Kidney tubule cell (primary cell): ENCODE measurements at regions not wholly inside any gene's neighbourhood (a gene's known extent, or its start where the extent isn't known, plus 50 kb on each side); places are given as distances from the start of the nearest gene placed in this dataset.
A peak's percentile ranks its signal among the peaks of the same experiment; 100 is the strongest.

ENCODE experiments used
- DNase-seq: peaks from one replicate; pipeline ENCODE4 v3.0.0-alpha.2; 2018; ENCODE audit warnings: low spot score

GRCh38 chr2:121898483-121898882 lies 143.0 kb downstream of the TSN start:
- DNase-seq: peak; percentile 69

DNA sequence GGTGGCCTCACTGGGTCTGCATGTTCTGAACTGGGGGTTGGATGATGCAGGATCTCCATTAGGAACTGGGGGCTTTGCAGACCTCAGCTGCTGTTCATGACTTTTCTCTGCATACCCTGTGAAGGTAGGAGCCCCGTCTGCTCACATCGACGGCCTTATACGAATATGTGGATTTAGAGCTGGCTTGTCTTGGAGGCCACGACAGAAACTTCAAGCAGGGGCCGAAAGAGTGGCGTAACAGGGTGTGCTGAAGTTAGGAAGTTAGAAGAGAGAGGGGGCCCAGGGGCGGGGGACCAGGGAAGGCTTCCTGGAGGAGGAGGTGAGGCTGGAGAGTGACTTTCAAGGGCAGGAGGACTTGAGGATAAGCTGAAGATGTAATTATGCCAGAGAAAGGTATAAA lies 144.9 kb downstream of the TSN start:
- no peak for DNase-seq

GRCh38 chr2:121902171-121902591 lies 146.7 kb downstream of the TSN start:
- no peak for DNase-seq

GRCh38 chr2:121902616-121903015 lies 147.2 kb downstream of the TSN start:
- no peak for DNase-seq

DNA sequence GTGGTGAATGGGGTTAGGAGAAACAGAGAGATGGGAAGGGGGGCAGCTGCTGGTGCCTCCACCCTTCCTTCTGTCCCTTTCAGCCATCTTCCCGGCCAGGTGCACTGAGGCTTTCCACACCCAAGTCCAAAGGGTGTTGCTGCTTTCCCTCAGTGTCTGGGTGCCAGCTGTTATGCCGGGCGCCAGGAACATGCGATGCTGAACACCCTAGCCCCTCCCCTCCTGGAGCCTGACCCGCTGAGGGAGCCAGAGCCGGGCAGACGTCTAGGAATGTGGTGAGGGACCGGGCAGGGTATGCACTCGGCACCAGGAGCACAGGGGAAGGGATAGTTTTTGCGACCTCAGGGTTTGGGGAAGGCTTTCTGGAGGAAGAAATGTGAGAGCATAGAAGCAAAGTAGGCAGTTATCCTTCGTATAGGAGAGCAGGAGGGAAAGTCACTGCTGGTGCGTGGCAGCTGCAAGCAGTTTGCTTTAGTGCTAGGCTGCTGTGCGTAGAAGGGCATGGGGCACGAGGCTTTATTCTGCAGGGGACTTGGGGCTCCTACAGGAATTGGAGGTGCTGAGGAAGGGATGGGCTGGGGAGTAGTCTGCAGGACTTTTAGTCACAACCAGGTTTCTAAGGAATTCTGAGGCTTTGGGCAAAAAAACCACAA lies 147.7 kb downstream of the TSN start:
- no peak for DNase-seq

GRCh38 chr2:121904656-121905055 lies 149.2 kb downstream of the TSN start:
- no peak for DNase-seq

DNA sequence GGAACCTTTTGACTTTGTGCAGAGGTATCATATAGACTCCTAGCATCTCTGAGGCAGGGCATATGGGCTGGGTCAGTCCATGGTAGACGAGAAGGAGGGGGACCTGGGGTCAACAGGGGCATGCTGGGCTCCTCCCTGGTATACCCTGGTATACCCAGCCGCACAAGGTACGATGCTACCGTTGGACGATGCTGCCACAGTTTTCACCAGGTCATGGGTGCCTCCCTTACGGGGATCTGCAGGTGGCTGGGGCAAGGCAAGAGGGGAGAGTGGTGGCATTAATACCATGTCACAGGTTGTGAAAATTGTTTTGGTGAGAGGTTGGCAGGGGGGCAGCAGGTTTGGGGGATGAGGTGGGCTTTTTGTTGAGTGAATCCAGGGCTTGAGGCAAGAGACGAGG lies 149.8 kb downstream of the TSN start:
- no peak for DNase-seq

- DNase-seq: no peak
Observed at GRCh38 chr2:121906170-121906569, 150.7 kb downstream of the TSN start.

DNA sequence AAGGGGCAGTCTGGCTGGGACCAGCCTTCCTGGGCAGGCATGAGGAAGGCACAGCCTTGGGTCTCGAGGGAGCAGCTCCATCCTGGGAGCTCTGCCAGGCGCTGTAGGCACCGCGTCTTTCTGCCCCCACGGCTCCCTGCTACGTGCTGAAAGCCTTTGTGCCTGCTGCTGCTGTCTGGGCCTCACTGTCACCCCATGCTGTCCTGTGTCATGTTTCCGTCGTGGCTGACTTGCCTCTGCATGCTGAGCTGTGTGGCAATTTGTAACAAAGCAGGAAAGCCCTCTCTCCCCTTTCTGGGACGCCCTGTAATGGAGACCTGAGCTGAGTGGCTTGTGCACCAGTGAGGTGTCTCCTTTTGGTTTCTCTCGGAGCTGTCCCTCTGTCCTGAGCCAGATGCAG lies 152.5 kb downstream of the TSN start:
- DNase-seq: no peak

DNA sequence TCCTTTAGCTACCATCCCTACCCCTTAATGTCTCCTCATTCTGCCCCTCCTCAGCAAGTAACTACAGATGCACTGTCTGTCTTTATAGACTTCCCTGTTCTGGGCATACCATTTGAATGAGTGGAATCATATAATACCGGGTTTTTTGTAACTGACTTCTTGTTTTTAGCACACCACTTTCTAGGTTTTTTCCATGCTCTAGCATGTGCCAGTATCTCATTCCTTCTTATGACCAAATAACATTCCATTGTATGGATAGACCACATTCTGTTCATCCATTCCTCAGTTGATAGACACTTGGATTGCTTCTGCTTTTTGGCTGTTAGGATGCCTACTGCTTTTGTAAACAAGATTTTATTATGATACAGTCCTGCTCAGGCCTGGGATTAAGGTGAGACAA lies 154.7 kb downstream of the TSN start:
- no peak for DNase-seq

DNA sequence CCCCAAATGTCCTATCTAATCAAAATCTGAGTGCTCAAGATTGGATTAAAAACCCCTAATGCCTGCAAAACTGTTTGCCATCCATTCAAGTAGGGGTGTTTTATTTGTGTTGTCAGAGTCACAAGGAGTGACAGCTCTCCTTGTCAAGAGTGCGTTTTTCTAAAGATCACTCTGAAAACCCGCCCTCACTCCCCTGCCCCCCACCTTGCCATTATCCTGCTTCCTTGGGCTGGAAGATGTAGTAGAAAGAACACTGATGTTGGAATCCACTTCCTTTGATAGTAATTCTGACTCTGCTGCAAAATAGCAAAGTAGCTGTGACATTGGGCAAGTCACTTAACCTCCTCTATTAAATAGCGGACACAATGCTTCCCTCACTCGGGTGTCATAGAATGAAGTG lies 155.6 kb downstream of the TSN start:
- DNase-seq: no peak

DNA sequence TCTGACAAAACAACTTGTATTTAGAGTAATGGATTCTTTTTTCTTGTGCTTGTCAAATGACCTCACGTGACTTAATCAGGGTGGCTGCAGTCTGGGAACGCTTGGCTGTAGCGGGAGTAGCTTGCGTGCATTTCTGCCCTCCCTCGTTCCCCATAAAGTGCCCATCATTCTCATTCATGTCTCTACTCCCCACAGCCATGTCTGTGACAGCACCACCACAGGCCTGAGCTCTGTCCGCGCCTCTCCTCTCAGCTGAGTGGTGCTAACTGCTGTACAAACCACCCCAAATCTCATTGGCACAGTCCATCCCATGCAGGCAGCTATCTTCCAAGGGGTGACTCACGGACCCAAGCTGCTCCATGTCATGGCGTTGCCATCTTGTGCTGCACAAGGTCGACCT lies 161.7 kb downstream of the TSN start:
- no peak for DNase-seq

DNA sequence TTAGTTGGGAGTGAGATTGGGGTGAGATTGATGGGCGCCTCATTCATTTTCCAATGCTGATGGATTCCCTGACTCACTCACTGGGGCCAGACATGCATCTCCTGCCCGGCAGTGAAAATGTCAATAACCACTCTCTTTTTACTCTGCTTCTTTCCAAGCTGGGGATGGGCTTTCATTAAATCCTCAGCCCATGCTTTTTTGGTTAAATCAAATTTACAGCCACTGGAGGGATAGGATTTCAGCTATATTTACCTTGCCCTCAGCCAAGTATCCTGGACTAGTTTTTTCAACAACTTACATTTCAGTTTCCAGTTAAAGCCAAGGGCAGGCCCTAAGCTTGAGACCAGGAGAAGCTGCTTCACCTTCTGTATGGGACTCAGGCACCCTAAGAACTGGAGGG lies 162.8 kb downstream of the TSN start:
- DNase-seq: no peak

GRCh38 chr2:121919803-121920202 lies 164.4 kb downstream of the TSN start:
- DNase-seq: no peak

- peak; percentile 48 for DNase-seq
Observed at GRCh38 chr2:121925466-121925865, 170.0 kb downstream of the TSN start.

DNA sequence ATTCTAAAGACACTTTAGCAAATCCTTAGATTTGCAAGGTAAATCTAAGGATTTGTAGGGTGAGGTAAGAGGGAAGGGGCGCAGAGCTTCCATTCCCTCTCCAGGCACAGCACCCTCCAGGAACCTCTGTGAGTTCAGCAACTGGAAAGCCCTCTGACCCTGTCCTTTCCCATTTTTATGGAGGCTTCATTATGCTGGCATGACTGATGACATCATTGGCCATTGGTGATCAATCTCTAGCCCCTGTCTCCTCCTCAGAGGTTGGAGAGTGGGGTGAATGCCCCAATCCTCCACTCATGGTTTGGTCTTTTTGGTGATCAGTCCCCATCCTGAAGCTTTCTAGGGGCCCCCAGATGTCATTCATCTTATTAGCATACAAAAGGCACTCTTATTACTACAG lies 187.8 kb downstream of the TSN start:
- DNase-seq: no peak

- peak; percentile 81 for DNase-seq
Observed at GRCh38 chr2:121944072-121944831, 188.8 kb downstream of the TSN start.

DNA sequence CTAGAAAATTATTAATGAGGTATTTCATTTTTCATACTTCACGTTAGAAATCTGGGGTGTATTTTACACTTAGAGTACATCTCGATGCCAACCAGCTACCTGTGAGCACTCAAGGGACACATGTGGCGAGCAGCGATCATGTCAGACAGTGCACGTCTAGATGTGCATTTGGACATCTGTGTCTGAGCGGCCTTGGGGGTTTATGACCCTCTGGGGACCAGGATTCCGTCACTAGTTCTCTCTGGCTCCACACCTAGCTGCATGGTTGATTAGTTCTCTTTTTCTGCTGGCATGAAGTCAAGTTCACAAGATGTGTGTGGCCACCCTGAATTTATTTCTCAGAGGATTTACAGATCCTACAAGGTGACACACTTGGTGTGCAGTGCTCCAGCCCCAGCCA lies 192.2 kb downstream of the TSN start:
- DNase-seq: no peak

DNA sequence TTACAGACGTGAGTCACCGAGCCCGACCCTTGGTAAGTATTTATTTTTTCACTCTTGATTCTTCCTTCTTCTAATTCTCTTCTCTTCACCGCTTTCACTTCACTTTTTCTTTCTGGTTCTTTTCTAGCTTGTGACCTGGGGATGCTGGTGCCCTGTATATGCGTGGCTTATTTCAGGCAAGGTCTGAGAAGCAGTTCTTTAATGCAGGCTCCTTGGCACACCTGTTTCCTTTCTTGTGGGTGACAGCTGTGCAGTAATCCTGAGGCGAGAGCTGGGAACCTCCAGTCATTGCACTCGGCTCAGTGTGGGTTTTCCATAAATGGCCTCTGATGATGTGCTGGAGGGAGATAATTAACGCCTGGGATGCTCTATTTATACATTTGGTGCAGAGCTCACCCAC lies 193.8 kb downstream of the TSN start:
- DNase-seq: no peak

DNA sequence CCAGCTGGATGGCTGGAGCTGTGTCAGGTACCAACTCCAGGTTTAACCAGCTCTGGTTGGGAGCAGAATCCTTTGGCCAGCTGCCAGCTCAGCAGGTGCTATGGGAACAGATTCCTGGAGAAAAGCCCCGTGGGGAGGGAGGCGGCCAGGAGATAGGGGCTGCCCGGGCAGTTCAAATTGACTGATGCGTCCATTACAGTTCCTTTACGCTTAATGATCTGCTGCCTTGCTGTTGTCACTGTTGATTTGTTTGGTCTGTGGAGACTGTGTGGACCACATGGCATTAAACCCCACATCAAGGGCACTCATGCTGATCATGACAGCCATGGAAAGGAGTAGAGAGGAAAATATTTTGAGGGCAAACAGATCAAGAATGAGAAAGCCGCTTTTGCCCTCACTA lies 200.0 kb downstream of the TSN start:
- DNase-seq: peak; percentile 44

- DNase-seq: no peak
Observed at GRCh38 chr2:121955872-121956271, 200.4 kb downstream of the TSN start.

DNA sequence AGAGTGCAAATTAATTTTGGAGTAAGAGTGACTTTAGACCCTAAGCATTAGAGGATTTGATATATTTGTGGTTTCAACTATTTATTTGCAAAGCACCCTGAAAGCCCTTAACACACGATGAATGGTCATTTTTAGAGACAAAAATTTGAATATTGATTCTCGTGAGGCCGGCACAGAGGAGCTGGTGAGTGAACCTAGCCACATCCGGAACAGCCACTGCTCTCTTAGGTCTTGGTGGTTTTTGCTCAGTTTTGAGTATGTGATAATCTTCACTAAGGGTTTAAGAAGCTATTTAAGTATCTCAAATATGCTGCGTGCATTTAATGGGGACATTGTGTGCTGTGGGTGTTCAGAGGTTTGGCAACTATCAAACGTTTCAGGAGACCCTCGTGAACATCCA lies 204.8 kb downstream of the TSN start:
- no peak for DNase-seq

- DNase-seq: no peak
Observed at GRCh38 chr2:121961761-121962160, 206.3 kb downstream of the TSN start.

GRCh38 chr2:121965661-121966060 lies 210.2 kb downstream of the TSN start:
- no peak for DNase-seq
